GM12878 (cell line): ENCODE measurements at regions not wholly inside any gene's neighbourhood (a gene's known extent, or its start where the extent isn't known, plus 50 kb on each side); places are given as distances from the start of the nearest gene placed in this dataset.

Source experiments
- EZH2 ChIP-seq: IDR thresholded peaks from 2 replicates; pipeline ENCODE4 v1.6.1; 2012; ENCODE audit warnings: low read depth, mild to moderate bottlenecking, control low read depth, inconsistent platforms, low read length, borderline replicate concordance; ENCODE audit not compliant: control insufficient read depth
- POLR2A ChIP-seq: IDR thresholded peaks from 2 replicates; pipeline ENCODE4 v1.6.1; 2011; ENCODE audit warnings: low read depth, mild to moderate bottlenecking, low read length
- POLR2AphosphoS5 ChIP-seq: IDR thresholded peaks from 2 replicates; pipeline ENCODE4 v1.6.1; 2011; ENCODE audit warnings: mild to moderate bottlenecking, low read length, inconsistent platforms
- RAD21 ChIP-seq: IDR thresholded peaks from 2 replicates; pipeline ENCODE4 v1.6.1; 2011; ENCODE audit warnings: mild to moderate bottlenecking, low read depth, low read length, moderate library complexity; ENCODE audit not compliant: insufficient read depth
- RCOR1 ChIP-seq: conservative IDR thresholded peaks from 2 replicates; pipeline ENCODE4 v1.6.1; 2012; ENCODE audit warnings: low read depth, low read length, improper control_type of control experiment
- REST ChIP-seq: IDR thresholded peaks from 2 replicates; pipeline ENCODE4 v1.6.1; 2012; ENCODE audit warnings: mild to moderate bottlenecking, low read depth, low read length
- RFX5 ChIP-seq: IDR thresholded peaks from 2 replicates; pipeline ENCODE4 v1.6.1; 2011; ENCODE audit warnings: low read depth, low read length, improper control_type of control experiment
- TAF1 ChIP-seq: IDR thresholded peaks from 2 replicates; pipeline ENCODE4 v1.6.1; 2011; ENCODE audit warnings: mild to moderate bottlenecking, low read depth, low read length, borderline replicate concordance
- YY1 ChIP-seq: IDR thresholded peaks from 2 replicates; pipeline ENCODE4 v1.6.1; 2011; ENCODE audit warnings: low read depth, mild to moderate bottlenecking, low read length
- TF ChIP-seq, protein P1 (sequence below), 3 experiments: IDR thresholded peaks in 2 of 3; conservative IDR thresholded peaks in 1 of 3; 2 replicates each; pipeline ENCODE4 v1.5.1; 2011; ENCODE audit warnings: low read depth in 3 of 3, low read length in 3 of 3, mild to moderate bottlenecking in 3 of 3, control low read depth in 2 of 3, moderate library complexity in 2 of 3, inconsistent platforms in 1 of 3, mixed read lengths in 1 of 3; ENCODE audit not compliant: control insufficient read depth in 2 of 3, insufficient read depth in 1 of 3; ENCODE audit errors: extremely low read depth in 1 of 3
- TF ChIP-seq, protein P2 (sequence below): IDR thresholded peaks from 2 replicates; pipeline ENCODE4 v1.6.1; 2012; ENCODE audit warnings: improper control_type of control experiment, low read depth, low read length; ENCODE audit not compliant: insufficient replicate concordance

- TF ChIP-seq, protein P1, sequence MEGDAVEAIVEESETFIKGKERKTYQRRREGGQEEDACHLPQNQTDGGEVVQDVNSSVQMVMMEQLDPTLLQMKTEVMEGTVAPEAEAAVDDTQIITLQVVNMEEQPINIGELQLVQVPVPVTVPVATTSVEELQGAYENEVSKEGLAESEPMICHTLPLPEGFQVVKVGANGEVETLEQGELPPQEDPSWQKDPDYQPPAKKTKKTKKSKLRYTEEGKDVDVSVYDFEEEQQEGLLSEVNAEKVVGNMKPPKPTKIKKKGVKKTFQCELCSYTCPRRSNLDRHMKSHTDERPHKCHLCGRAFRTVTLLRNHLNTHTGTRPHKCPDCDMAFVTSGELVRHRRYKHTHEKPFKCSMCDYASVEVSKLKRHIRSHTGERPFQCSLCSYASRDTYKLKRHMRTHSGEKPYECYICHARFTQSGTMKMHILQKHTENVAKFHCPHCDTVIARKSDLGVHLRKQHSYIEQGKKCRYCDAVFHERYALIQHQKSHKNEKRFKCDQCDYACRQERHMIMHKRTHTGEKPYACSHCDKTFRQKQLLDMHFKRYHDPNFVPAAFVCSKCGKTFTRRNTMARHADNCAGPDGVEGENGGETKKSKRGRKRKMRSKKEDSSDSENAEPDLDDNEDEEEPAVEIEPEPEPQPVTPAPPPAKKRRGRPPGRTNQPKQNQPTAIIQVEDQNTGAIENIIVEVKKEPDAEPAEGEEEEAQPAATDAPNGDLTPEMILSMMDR (IDR thresholded peaks at IDR 0.05 in 2 of 3, conservative IDR thresholded peaks at IDR 0.05 in 1 of 3; ENCODE audit: control insufficient read depth in 2 of 3, extremely low read depth in 1 of 3, insufficient read depth in 1 of 3, low read depth in 3 of 3, low read length in 3 of 3): no peak
- no peak for TF ChIP-seq POLR2AphosphoS5
- no peak for TF ChIP-seq RFX5
- TF ChIP-seq TAF1: no peak
- TF ChIP-seq YY1: no peak
- no peak for TF ChIP-seq REST
- TF ChIP-seq RAD21: no peak
- TF ChIP-seq EZH2: no peak
- TF ChIP-seq POLR2A: no peak
- TF ChIP-seq, protein P2, sequence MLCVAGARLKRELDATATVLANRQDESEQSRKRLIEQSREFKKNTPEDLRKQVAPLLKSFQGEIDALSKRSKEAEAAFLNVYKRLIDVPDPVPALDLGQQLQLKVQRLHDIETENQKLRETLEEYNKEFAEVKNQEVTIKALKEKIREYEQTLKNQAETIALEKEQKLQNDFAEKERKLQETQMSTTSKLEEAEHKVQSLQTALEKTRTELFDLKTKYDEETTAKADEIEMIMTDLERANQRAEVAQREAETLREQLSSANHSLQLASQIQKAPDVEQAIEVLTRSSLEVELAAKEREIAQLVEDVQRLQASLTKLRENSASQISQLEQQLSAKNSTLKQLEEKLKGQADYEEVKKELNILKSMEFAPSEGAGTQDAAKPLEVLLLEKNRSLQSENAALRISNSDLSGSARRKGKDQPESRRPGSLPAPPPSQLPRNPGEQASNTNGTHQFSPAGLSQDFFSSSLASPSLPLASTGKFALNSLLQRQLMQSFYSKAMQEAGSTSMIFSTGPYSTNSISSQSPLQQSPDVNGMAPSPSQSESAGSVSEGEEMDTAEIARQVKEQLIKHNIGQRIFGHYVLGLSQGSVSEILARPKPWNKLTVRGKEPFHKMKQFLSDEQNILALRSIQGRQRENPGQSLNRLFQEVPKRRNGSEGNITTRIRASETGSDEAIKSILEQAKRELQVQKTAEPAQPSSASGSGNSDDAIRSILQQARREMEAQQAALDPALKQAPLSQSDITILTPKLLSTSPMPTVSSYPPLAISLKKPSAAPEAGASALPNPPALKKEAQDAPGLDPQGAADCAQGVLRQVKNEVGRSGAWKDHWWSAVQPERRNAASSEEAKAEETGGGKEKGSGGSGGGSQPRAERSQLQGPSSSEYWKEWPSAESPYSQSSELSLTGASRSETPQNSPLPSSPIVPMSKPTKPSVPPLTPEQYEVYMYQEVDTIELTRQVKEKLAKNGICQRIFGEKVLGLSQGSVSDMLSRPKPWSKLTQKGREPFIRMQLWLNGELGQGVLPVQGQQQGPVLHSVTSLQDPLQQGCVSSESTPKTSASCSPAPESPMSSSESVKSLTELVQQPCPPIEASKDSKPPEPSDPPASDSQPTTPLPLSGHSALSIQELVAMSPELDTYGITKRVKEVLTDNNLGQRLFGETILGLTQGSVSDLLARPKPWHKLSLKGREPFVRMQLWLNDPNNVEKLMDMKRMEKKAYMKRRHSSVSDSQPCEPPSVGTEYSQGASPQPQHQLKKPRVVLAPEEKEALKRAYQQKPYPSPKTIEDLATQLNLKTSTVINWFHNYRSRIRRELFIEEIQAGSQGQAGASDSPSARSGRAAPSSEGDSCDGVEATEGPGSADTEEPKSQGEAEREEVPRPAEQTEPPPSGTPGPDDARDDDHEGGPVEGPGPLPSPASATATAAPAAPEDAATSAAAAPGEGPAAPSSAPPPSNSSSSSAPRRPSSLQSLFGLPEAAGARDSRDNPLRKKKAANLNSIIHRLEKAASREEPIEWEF: no peak
- TF ChIP-seq RCOR1: no peak
Measured at GRCh38 chr3:74763830-74764229, 149.4 kb upstream of the CNTN3 start.
